Activated CD8-positive, alpha-beta memory T cell treated with anti-CD3 and anti-CD28 coated beads for 48 hours (primary cell): ENCODE measurements at regions not wholly inside any gene's neighbourhood (a gene's known extent, or its start where the extent isn't known, plus 50 kb on each side); places are given as distances from the start of the nearest gene placed in this dataset.

ENCODE experiments used
- DNase-seq, 3 experiments: peaks; one replicate each; pipeline ENCODE4 v3.0.0-alpha.2; 2020; ENCODE audit warnings: low read depth in 2 of 3, low spot score in 2 of 3

DNA sequence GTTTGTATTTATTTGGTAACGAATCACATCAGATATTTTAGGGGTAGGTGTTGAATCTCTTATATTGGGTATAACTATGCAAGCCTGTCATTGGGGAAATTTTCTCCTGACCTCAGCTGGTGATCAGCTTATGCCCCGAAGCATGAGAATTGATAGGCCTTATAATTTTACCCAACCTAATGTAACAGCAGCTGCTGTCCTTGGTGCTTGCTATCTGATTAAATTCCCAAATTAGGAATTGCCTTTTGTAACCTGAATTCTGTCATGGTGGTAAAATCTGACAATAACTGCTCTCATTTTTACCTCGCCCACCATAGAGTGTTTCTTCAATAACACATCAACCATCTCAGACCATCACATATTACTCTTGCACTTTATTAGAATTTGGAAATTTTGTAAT lies 1542.6 kb upstream of the PIK3C3 start:
- no peak for DNase-seq

DNA sequence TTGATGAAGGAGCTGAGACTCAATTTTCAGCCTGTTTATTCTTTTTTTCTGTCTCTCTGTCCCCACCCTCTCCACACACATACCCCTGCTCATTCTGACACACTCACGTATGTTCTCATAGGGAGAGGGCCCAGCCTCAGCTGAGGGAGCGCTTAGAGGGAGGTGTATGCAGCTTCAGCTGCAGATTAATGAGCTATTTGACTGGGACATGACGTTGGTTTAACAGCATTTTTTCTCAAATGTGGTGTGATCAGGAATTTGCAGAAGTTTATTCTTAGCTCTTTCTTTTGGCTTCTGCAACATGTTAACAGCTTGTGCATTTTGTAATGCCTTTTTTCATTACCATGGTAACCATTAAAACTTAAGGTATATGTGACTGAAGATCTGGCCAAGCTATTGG lies 1547.1 kb upstream of the PIK3C3 start:
- no peak for DNase-seq

DNA sequence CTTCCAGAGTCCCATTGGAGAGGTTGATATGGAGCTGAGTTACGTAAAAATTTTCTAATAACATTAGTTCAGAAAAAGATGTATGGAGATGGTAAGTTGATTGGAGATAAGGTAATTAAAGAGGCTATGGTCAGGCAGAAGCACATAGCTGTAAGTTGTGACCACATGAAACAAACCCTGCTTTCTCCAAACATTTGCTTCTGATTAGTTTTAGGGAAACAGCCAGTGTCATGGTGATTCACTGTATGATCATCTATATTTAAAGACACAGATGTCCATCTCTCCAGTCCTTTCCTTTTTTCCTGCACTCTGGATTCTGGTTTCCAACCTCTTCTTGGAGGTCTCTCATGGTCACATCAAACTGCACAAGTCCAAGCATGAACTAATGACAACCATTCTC lies 1550.8 kb upstream of the PIK3C3 start:
- DNase-seq = no peak

DNA sequence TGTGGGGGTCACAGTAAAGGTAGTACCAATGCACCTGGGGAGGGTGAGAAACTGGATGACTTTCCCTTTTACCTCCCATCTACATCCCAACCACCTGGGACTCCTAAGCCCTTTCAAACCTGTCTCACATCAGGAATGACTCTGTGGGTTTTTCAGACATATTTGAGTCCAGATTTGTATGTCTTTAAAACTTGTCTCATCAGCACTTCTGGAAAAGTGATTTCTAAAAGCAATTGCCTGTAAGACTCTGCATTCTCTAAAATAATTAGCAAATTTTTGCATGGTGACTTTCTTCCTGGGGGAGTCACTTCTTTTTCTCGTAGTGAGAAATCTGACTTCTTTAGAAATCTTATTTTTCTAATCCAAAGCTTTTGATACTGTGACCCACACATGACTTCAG lies 1553.0 kb upstream of the PIK3C3 start:
- no peak for DNase-seq

DNA sequence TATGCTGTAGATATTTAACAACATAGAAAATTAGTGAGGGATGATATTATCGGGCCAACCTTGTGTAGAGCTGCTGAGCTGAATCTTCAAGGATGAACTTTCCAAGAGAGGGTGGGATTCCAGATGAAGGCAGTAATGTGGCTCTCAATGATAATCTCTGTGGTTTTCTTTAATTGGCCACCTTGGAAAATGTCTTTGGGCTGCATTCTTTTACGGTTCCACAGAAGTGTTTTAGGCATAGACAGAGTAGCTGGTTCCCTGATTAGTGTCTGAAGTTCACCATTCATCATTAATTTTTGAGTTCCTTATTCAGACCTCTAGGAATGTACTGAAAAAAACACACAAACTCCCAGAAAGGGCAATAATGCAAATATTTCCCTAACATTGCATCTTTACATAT lies 1566.9 kb upstream of the PIK3C3 start:
- no peak for DNase-seq

DNA sequence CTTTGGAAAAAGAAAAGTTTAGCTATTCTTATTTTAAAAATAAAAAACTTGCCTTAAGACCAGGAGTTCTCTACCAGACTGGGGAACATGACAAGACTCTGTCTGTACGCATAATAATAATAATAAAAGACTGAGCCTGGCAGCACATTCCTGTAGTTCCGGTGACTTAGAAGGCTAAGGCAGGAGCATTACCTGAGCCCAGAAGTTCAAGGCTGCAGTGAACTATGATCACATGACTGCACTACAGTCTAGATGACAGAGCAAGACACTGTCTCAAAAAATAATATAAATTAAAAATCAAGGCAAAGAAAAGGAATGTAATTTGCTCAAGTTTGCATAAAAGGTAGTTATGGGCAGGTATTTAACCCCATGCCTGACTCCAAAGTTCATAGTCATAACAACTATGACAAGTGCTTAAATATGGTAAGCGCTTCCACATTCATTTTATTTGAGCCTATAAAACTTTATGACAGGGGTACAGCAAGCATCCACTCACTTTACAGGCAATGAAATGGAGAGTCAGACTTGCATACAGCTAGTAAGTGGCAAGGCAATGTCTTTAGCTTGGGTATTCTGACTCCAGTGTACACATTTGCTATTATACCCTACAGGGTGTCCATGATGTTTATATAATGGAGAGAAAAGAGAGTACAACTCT lies 1567.8 kb upstream of the PIK3C3 start:
- DNase-seq = no peak

DNA sequence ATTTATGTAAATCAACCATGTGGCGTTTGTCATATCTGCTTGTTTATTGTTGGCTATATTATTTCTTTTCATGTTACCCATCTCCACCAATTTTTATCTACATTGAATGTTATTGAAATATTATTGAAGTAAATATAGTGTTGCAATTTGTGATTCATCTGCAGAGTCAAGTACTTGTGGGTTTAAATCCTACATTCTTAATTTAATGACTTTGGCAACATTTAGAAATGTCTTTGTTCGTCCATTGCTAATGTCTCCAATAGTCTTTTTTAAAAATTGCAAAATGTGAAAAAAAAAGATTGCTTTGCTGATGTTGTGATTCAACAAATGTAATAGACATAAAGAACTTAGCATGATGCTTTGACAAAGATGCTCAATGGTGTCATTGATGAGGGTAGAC lies 1572.8 kb upstream of the PIK3C3 start:
- DNase-seq = no peak

DNA sequence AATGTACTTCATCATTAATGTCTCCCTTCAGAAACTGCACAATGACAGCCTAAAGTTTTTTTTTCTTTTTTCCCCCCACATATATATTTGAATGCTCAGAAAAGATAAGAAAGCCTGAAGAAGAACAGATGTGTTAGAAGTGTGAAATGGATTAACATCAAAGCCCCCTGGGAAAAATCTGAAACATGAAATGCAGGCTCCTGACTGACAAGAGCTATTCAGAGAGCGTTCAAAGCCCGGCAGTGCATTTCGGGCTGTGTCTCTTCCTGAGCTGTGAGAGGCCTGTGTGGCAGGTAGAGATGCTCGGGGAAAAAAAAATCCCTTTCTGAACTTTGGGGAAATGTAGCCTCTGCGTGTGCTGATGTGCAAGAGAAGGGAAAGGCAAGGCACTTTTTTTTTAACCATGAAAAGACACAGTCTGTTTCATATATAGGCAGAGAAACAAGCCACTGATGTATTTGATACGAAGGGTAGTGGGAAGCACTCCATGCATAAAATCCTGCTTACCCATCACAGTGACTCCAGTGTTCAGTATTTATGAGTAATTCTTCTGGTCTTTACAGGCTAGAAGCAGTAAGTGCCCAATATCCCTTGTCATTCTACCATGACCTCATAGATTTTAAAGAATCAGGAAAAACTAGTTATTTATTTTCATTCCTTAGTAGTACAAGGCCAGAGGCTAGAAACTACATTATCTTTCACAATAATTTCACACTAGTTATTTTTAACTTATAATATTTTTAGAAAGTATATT lies 1574.2 kb upstream of the PIK3C3 start:
- DNase-seq = no peak

DNA sequence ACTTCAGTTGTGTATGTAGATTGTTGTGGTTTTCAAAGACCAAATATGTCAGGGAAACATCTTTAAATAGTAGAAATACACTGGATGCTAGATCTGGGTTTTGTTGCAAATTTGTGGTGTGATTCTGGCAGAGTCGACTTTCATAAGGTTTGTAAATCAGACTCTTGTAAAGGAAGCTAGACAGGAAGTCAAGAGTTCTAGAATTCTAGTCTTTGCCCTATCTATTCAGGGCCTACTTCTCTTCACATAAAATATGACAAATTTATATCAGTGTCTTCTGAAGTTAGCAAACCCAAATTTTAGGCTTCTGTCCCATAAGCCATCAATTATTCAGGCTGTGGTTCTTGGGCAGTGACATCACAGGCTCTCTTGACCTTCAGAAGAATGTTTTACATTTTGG lies 1579.2 kb upstream of the PIK3C3 start:
- DNase-seq = no peak

DNA sequence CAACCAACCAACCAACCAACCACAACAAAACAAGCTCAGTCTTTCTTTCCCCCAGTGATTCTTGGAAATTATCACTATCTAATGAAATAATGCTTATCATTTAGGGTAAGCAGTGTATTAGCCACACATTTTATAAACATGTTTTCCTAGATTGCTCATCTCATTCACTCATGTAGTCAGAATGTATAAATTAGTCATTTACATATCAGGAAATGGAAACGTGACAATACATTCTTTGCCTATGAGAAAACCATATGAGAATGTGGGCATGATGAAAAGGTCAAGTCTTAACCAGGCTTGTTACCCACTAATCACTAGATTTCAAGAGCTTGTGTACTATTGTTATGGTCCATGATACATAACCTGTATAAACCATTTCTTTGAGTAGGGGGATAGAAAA lies 1583.4 kb upstream of the PIK3C3 start:
- no peak for DNase-seq

DNA sequence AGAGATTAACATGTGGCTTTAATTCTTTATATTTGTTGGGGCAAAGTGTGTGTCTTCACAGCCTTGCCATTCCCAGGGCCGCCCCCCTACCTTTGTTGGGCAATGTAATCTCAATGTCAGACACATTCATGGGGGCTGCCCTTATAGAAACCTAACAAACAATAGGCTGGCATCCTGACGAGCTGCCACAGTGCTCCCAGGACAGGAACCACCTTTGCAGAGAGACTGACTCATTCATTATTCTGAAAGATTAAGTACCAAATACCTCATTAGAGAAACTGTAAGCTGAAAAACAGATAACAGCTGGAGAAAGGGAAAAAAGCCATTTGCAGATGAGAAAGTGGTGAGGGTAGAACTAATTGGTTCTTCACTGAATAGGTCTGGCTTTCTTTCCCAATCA lies 1587.5 kb upstream of the PIK3C3 start:
- DNase-seq = no peak

DNA sequence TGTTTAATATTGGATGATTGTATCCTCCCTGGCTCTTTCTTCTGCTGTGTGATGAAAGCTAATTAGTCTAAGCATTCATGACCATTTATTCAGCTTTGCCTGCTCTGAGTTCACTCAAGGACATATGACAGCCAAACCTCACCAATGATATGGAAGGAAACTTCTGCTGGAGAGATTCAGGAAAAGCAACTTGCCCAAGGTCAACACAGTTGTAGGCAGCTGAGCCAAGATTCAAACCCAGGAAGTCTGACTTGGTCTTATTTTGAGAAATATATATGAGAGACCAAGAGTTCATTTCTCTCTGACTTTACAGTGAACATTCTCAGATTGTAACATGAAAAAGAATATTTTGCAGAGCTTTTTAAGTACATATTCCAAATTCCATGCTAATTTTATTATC lies 1588.5 kb upstream of the PIK3C3 start:
- DNase-seq = no peak

DNA sequence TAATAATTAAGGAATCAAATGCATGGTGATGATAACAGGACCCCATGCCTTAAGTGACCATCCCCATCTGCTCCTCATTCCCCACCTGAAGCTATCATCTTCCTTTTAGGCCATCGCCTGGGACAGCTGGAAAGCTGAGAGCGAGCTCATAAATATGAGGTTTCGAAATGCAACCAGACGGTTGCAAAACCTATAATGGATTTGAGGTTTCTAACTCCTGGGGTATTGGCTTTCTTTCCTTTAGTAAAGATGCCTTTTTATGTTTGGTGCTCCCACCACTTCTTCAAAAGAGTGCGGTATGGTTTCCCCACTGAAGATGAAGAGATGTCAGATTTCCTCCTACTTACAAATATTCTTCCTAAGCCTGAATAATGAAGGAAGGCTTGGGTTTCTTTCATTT lies 1589.5 kb upstream of the PIK3C3 start:
- no peak for DNase-seq

DNA sequence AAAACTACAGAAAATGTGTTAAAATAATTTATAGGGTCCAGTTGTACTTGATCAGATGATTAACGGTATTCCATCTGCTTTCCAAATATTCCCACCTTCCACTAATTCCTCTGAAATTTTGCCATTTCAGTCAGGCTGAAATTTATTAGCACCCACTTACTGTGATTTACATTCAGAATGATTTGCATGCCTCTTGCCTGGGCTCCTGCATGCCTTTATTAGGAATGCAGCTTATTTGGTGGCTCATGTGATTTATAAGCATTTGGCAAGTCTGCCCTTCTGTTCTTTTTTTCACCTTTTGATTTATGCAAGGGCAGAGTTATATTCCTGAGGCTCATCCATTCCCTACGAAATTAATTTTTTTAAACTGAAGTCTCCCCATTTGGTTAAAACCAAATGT lies 1594.5 kb upstream of the PIK3C3 start:
- no peak for DNase-seq

DNA sequence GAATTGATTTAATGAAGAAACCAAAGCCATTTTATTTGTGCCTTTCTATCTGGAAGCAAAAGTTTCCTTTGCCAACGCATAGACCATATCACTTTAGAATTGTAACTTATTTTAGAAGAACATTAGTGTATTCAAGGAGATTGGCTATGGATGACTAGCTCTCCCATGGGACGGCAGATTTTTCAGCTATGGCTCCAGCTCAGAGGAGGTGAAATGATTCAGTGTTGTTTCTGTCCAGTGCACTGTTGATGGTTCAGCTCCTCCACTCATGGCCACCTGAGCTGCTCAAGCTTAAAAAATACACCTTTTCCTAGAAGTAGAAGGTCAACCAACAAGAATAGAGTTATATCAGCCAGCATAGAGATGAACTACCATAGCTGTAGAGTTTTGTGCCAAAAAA lies 1597.5 kb upstream of the PIK3C3 start:
- no peak for DNase-seq

DNA sequence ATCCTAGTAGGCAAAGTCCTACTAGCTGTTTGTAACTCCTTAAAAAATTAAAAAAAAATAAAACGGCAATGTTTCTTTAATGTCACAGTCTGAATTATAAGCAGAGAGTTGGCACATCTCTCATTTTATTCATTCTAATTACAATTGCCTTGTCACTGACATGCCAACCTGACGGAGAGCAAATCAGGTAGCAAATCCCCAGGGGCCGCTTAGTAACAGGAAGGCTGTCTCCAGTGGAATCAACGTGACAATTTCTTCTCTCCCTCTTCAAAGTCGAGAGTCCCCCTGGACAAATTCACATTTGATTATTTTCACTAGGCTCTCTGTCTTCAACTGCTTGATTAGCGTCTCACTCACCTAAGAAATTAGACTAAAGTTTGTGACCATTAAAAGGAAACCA lies 1598.9 kb upstream of the PIK3C3 start:
- DNase-seq = no peak

DNA sequence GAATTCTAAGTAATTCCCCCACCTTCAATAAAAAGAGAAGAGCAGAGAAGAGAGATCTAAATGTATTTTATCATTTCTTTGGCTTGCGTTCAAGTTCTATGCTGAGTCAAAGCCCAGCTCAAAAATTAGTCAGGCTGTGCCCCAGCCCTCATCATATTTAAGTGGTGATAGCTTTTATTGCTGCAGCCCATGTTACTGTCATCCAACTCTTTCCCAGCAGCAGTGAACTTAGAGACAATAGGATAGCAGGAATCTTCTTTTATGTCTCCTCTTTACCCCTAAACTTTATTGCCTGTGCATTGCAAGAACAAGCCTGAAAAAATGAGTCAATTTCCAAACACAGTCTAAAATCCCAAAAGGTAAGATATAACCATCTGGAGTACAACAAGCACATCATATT lies 1599.3 kb upstream of the PIK3C3 start:
- DNase-seq = no peak

DNA sequence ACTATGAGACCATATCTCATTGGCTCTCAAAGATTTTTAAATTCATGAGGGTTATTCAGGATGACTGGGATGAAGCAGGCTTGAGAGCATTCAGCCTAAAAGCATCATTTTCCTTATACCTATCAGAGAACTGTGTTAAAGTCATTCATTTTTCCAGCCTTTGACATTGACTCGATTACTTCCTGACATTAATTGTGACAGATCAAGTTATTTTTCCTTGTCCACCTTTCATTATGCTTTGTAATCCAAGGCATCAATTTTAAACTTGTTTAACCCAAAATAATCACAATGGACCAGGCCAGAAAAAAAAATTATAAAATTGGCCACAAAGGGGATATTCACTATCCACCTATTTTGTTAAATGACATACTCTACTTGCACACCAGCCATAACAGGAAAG lies 1606.8 kb upstream of the PIK3C3 start:
- no peak for DNase-seq

DNA sequence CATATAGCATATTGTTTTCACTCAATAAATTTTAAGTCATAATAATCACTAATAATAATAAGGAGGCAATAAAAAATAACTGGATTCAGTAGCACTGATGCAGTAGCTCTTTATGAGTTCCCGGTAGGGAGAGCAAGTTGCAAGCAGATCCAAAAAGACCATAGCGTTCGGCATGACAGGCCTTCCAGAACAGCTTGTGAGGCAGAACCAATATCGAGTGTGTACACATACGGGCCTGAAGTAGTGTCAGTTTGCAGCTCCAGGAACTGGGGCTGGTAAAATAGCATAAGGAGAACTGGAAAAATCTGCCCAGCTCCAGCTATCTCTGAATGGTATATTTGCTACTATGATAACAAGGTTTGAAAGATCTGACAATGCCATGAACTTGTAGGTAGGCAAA lies 1607.8 kb upstream of the PIK3C3 start:
- no peak for DNase-seq

DNA sequence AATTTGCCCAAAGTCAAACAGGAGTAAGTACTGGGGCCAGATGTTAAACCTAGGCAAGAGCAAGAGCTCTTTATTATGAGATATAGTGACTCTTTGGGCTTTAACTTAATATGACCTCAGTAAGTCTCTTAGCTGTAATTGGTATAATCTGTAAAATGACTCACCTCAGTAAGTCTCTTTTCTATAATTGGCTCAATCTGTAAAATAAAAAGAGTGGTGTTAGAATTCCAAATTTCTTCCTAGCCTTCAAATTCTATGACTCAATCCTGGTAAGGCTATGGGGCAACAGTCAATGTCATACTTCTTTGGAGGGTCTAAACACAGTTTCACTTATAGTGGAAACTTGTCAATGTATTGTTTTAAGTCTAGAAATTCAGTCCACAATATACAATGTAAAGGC lies 1608.9 kb upstream of the PIK3C3 start:
- DNase-seq = no peak

DNA sequence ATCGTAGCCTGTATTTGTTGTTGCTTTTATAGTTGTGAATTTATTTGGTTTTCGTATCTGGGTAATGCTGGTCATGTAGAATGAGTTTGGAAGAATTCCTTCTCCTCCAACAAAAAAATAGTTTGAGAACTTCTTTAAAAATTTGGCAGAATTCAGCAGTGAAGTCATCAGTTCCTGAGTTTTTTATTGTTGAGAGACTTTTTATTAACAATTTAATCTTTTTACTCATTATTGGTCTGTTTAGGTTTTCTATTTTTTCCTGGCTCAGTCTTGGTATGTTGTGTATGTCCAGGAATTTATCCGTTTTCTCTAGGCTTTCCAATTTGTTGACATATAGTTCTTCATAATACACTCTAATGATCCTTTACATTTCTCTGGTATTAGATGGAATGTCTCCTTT lies 1613.3 kb upstream of the PIK3C3 start:
- no peak for DNase-seq

DNA sequence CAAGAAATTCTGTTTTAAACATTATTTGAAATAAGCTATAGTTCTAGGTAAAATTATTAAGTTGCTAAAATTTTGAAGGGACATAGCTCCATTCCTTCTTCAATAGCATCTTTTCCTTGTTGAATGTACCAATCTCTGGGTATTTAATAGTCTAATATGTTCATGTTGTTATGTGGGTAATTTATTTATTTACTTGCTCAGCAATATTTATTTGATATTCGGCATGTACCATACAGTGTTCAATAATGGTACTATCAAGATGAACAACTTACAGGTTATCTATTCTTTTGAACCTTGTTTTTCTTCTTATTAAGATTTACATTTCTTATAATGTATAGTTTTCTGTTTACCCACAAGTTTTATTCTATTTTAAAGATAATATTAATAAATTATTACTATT lies 1616.8 kb upstream of the PIK3C3 start:
- DNase-seq = no peak

DNA sequence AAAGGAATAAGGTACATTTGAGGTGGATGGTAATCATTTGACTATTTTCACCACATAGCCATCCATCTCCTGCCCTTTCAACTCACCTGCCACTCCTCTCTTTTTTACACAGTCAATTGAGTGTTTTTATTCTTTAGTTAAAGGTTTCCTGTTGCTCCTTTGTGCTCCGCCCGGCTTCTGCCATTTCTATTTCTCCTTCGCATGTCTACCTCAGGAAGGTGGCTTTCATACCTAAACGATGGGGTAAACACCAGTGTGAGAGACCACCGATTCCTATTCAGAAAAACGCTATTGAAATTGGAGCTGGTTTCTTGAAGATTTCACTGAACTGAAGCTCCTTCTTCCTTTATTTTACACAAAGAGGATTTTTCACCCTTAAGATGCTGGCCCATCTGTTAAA lies 1628.0 kb upstream of the PIK3C3 start:
- DNase-seq = no peak
